Skin of body (tissue), 1 donor: ENCODE measurements at regions not wholly inside any gene's neighbourhood (a gene's known extent, or its start where the extent isn't known, plus 50 kb on each side); places are given as distances from the start of the nearest gene placed in this dataset.
"Not testable (repeated sequence)": the region's sequence is repeated elsewhere in the genome, so short reads cannot be mapped to it uniquely, and the experiment has no call there.

ENCODE experiments used
- DNase-seq: peaks from one replicate; lab custom pipeline; 2025; lab: John Stamatoyannopoulos, UW

- no peak for DNase-seq
Observed at GRCh38 chr11:109043315-109043714, 378.4 kb downstream of the DDX10 start.

GRCh38 chr11:109046284-109046992, 375.6 kb upstream of the C11orf87 start:
- no peak for DNase-seq

- DNase-seq: no peak
Observed at GRCh38 chr11:109048098-109048497, 373.9 kb upstream of the C11orf87 start.

GRCh38 chr11:109051200-109051599, 370.8 kb upstream of the C11orf87 start:
- DNase-seq: no peak

GRCh38 chr11:109059402-109059801, 362.6 kb upstream of the C11orf87 start:
- DNase-seq: no peak

DNA sequence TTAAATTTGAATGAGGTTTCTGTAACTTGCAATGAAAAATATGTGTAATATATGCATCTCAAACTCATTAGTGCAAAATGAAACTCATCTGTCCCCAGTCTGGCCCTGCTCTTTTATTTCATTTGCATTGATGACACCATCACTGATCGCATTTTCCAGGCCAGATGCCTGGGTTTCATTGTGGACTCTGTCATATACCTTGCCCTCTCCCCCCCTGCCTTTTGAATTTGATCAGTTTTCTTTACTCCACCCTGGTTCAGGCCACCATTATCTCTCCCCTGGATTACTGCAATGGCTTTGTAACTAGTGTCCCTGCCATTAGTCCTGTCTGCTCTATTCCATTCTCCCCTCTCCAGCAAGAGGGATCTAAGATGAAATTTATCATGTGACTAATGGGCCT, 360.6 kb upstream of the C11orf87 start:
- DNase-seq: no peak

GRCh38 chr11:109062445-109062844, 359.5 kb upstream of the C11orf87 start:
- no peak for DNase-seq

- DNase-seq: no peak
Observed at GRCh38 chr11:109062871-109063270, 359.1 kb upstream of the C11orf87 start.

DNA sequence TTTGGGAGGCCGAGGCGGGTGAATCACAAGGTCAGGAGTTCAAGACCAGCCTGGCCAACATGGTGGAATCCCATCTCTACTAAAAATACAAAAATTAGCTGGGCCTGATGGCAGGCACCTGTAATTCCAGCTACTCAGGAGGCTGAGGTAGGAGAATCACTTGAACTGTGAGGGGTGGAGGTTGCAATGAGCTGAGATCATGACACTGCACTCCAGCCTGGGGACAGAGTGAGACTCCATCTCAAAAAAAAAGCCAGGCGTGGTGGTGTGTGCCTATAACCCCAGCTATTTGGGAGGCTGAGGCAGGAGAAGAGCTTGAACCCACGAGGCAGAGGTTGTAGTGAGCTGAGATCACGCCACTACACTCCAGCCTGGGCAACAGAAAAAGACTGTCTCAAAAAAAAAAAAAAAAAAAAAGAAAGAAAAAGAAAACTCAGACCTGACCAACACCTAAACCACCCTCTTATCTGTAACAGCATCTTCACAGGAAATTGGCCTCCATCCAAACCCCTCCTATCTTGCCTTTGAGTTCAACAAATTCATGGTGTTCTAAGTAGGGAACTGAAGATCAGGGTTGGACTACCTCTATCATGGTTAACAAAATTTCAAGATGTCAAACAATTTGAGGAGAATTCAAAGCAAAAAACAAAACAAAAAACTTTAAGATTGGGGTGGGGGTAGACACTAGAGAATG, 357.2 kb upstream of the C11orf87 start:
- not testable (repeated sequence) for DNase-seq

GRCh38 chr11:109071262-109071661, 350.7 kb upstream of the C11orf87 start:
- DNase-seq: no peak

DNA sequence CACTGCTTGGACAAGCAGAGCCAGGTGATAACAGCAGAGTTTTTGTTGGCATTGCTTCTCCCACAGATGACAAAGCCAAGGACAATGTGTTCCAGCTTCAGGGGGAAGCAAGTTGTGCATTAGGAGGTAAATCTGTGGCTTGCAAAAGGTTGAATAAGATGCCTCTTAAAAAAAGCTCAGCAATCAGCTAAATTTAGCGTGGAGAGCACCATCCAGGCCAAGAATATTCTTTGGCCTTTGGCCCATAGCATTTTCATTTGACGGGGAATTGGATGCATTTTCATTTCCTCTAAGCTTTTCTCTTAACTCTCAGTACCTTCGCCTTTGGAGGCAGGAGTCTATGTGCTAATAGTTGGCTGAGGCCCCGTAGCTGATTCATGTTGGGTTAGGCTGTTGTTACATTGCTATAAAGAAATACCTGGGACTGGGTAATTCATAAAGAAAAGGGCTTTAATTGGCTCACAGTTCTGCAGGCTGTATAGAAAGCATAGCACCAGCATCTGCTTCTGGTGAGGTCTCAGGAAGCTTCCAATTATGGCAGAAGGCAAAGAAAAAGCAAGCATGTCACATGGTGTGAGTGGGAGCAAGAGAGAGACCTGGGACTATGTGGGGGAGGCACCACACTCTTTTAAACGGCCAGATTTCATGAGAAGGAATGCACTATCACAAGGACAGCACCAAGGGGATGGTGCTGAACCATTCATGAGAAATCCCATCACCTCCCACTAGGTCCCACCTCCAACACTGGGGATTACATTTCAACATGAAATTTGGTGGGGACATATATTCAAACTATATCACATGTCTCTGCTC, 350.1 kb upstream of the C11orf87 start:
- DNase-seq: no peak

- no peak for DNase-seq
Observed at GRCh38 chr11:109073032-109073822, 348.8 kb upstream of the C11orf87 start.

DNA sequence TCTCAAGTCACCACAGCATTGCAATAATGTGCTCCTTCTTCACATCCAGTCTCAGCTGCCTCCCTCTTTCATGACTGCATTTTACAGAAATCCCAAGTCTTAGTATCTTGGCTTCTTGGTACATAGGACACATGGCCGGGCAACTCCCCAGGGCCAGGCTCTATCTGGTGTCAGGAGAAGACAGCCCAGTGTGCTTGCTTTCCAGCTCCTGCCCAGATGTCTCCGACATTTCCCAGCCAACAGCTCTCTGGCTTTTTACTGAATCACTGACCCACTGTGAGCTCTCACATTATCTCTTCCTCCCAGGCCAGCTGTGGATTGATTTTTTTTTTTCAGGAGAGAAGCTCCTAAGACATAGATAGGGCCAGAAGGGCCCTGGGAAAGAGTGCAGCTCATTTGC, 346.0 kb upstream of the C11orf87 start:
- no peak for DNase-seq

- DNase-seq: no peak
Observed at GRCh38 chr11:109076870-109077269, 345.1 kb upstream of the C11orf87 start.

DNA sequence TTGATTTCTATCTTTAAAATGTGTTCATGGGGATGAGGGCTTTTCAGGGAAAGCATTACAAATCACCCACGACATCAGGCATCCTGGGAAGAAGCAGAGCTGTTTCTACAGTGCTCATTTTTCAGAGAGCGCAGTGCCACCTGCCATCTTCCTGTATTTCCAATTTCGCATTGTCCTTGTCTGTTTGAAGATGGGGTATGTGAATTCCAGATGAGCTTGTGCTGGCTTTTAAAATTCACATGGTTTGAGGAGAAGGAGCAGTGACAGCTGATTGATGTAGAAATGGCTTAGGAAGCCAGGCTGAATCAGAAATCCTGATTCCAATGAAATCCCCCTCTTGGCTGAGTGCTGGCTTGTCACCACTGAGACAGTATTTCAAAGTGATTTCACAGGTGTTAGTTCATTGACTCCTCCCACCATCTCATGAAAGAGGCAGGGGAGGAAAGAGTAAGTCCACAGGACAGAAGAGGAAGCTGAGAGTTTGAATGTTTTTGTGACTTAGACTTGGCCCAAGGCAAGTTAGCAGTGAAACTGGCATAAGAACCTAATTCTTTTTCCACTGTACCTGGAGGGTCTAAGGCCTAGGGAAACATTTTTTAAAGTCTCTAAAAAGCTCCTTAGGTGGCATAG, 344.6 kb upstream of the C11orf87 start:
- no peak for DNase-seq

- DNase-seq: no peak
Observed at GRCh38 chr11:109085708-109086373, 336.1 kb upstream of the C11orf87 start.

GRCh38 chr11:109086931-109087330, 335.1 kb upstream of the C11orf87 start:
- DNase-seq: no peak

- no peak for DNase-seq
Observed at GRCh38 chr11:109088086-109088485, 333.9 kb upstream of the C11orf87 start.

- DNase-seq: no peak
Observed at GRCh38 chr11:109089144-109089543, 332.8 kb upstream of the C11orf87 start.

- DNase-seq: no peak
Observed at GRCh38 chr11:109093354-109093753, 328.6 kb upstream of the C11orf87 start.
